Esophagus mucosa (tissue), 1 donor: ENCODE measurements at regions not wholly inside any gene's neighbourhood (a gene's known extent, or its start where the extent isn't known, plus 50 kb on each side); places are given as distances from the start of the nearest gene placed in this dataset.
"Not testable (repeated sequence)": the region's sequence is repeated elsewhere in the genome, so short reads cannot be mapped to it uniquely, and the experiment has no call there.

Source experiments
- ATAC-seq: fragments of 200-7000 bp; cut with Tn5 transposase; one replicate; pipeline ENCODE4 v1.9.1; 2020
- donor health status: DM: yes; HTN: yes; CAD: no.

DNA sequence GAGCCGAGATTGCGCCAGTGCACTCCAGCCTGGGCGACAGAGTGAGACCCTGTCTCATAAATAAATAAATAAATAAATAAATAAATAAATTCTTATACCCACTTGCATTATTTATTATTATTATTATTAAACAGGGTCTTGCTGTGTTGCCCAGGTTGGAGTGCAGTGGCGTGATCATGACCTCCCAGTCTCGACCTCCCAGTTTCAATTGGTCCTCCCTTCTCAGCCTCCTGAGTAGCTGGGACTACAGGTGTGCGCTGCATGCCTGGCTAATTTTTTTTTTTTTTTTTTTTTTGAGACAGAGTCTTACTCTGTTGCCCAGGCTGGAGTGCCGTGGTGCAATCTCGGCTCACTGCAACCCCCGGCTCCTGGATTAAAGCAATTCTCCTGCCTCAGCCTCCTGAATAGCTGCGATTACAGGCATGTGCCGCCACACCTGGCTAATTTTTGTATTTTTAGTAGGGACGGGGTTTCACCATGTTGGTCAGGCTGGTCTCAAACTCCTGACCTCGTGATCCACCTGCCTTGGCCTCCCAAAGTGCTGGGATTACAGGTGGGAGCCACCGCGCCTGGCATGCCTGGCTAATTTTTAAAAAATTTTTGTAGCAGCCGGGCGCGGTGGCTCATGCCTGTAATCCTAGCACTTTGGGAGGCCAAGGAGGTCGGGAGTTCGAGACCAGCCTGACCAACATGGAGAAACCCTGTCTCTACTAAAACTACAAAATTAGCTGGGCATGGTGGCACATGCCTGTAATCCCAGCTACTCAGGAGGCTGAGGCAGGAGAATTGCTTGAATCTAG lies 150.2 kb downstream of the SEC14L1 start:
- ATAC-seq = not testable (repeated sequence)

DNA sequence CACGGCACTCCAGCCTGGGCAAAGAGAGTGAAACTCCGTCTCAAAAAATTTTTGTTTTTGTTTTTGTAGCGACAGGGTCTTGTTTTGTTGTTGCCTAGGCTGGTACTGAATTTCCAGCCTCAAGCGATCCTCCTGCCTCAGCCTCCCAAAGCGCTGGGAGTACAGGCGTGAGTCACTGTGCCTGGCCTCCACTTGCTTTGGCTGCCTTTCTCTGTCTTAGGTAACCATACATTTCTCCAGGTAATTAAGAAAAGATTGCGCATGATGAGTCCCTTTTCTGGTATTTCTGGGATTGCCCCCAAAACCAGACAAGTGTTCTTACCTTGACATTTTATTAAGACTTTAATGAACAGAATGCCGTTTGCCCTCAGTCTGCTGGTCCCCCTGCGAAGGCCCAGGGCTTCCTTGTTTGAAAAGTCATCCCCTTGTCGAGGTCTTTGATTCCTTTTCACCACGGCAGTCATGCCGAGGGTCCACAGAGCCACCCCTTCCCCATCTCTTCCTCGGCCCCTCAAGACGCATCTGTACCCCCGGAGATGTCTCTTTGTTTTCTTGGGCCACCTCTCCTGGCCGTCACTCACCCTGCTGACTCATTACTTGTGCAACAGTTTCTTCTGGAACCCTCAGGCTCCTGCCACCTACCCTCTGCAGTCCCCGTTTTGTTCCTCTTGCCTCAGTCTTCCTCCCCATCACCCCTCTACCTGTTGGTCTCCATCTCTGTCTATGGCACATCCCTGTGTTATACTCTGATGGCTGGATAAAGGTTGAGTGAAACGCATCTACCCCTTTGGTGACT lies 151.0 kb downstream of the SEC14L1 start:
- no peak for ATAC-seq

DNA sequence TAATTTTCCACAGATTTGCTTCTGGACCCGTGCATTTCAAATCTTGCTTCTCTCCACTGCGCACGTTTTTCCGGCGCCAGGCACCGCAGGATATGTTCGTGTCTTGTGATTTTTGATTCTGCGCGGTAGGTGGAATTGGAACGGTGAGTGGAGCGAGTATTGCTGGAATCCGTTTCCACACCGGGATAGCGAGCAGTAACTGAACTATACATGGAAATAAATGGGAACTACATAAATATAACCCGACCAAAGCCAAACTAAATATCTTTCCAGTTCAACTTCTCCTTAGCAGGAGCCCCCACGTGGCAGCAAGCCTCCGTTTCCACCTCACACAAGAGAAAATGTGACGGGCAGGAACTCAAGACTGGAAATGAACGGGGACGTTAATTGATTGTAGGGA lies 154.0 kb downstream of the SEC14L1 start:
- ATAC-seq = no peak

GRCh38 chr17:77295241-77295853 lies 154.6 kb downstream of the SEC14L1 start:
- peak; percentile 7 for ATAC-seq

GRCh38 chr17:77296769-77297409 lies 156.1 kb downstream of the SEC14L1 start:
- ATAC-seq = no peak

DNA sequence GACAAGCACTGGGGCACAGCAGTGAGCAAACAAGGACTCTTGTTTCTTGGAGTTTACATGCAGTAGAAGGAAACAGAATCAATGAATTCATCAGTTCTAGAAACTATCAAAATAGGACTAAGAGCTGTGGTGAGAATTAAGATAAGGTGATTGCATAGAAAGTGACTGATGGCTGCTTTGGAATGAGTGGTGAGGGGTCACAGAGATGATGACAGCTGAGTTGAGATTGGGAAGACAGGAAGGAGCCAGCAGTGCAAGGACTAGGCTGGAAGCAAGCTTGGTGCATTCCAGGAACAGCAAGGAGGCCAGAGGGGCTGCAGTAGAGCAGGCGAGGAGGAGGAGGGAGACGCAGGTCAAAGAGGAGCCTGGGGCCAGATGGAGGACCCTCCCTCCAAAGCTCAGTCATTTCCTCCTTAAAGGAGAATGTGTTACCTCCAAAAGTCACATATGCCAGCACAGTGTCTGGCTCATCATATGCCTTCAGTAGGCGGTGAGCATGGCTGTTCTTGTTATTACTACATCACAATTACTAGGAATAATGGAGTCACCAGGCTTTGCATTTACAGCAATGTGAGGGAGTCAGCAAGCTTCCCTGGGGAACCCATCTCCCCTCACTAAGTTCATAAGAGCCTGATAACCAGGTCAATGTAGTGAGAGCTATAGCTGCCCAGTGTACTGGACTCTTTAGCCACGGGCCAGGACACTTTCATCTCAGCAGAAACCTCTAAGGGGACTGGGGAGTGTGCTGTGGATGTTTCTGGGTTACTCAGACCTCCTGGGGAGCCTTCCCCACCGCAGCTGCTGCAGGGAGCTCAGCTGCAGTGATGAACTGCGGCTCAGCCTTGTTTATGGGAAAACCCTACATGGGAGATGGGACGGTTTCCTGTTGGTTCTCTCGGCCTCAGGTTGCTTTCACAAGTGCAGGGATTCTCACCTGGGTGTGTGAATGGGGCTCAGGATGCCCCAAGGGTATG lies 157.2 kb downstream of the SEC14L1 start:
- no peak for ATAC-seq

DNA sequence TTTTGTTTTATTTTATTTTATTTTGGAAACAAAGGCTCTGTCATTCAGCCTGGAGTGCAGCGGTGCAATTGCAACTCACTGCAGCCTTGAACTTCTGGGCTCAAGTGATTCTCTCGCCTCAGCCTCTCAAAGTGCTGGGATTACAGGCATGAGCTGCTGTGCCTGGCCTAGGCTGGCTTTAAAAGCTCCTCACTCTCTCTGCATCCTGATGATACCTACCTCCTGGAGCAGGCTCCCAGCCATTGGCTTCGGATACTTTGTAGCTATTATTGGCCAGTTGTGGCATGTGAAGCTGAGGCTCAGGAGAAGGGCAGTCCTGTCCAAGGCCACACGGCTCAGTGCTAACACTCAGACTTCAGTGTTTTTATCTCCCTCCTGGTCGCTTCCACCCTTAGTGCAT lies 158.0 kb downstream of the SEC14L1 start:
- ATAC-seq = no peak

GRCh38 chr17:77299256-77300015 lies 158.7 kb downstream of the SEC14L1 start:
- no peak for ATAC-seq

- no peak for ATAC-seq
Measured at GRCh38 chr17:77300016-77300686, 159.4 kb downstream of the SEC14L1 start.

- no peak for ATAC-seq
Measured at GRCh38 chr17:77301694-77302266, 161.0 kb downstream of the SEC14L1 start.

DNA sequence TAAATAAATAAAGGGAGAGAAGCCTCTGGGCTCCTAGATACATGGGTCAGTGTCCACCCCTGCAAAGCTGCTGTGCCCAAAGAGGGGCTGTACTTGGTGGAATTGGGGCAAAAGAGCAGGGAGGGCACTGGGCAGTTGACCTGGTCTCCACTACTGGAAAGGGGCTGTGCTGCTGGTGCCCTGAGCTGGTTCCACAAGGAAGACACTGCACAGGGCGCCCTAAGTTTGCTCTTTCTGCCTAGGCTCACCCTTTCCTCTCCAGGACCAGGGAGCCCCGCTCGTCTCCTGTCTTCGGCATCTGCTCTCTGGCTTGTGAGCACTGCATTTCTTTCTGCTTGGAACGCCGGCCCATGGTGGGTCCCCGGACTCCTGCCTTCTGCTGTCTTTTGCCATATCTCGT lies 161.9 kb downstream of the SEC14L1 start:
- no peak for ATAC-seq

GRCh38 chr17:77303620-77304019 lies 162.9 kb downstream of the SEC14L1 start:
- no peak for ATAC-seq

DNA sequence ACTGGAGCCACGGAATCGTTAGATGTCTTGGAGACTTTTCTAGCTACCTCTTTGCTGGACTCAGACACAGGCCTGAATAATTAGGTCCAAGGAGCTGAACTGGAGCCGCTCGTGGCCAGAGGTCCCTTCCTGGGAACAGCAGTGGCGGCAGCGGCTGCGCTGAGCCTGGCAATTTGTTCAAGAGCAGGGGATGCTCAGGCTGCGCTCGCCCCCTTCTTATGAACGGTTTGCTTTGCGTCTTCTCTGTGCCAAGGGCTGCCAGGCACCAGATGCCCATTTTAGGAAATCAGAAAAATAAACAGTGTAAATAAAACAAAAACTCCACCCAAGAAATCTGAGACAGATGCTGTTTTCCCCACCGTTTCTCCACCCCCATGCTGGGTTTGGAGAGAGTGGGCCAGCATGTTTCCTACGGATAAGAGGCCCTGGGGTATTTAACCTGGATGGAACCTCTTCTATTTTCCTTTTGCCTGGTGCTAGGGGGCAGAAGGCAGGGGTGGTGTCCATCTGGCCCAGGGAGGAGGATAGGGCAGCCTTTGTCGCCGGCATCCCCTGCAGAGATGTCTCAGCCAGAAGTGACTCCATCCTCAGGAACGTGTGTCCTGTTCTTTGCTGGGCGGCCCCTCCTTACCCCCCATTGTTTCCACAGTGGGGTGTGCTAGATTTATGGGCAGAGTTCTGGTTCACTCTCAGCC lies 163.4 kb downstream of the SEC14L1 start:
- no peak for ATAC-seq

DNA sequence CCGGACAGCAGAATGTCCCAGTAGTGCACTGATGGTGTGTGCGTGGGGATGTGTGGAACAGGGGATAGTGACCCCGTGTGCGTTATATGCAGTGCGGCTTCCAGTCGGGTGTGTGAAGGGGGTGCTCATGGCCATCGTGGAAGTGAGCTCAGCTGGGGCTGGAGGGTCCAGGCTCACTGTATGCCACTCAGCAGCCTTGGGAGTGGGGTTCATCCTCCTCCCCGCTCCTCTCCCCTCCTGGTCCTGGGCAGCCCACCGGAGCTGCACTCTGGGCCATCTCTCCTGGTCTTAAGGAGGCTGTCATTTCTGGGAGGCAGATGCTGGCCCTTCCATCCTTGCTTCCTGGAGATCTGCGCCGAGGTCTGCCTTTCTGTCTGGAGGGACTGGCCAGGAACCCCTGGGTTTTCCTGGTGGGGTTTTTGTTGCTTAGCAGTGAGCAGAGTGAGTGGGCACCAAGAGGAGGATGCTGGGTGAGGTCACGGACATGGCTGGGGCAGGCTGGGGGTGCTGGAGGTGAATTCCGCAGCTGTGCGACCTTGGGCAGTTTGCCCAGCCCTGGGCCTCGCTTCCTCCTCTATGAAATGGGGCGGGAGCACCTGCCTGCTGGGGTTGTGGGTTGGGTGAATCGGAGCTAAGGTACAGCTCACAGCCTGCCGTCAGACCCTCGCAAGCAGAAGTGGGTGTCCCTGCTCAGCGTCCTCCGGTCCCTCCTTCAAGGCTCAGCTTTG lies 164.1 kb downstream of the SEC14L1 start:
- no peak for ATAC-seq

DNA sequence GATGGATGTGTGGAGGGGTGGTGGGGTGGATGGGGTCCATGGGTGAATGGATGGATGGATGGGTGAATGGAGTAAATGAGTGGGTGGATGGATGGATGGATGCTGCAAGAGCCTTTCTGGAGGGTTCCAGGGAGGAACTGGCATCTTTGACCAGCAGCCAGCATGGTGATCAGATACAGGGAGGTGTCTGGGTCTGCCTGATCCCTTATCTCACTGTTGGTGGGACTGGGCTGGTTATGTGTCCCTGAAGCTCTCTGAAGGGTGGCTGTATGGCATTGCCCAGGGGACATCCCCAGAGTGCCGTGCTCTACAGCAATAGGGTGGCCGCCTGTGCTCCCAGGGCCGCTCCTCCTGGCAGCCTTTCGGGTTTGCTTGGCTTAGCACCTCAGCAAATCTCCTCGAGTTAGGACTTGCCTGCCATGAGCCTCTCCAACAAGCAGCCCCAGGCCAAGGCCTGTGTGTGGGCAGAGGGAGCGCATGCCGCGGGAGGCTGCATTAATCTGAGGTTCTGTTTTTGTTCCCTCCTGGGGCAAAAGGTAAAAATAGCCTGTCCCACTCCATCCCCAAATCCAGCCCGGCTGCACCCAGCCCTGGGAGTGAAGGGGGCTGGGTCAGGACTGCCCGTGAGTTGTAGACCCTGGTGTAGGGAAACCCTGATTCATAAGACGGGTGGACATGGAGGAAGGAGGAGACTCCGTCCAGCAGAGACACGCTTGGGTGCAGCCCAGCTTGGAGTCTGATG lies 165.4 kb downstream of the SEC14L1 start:
- peak; percentile 85 for ATAC-seq

DNA sequence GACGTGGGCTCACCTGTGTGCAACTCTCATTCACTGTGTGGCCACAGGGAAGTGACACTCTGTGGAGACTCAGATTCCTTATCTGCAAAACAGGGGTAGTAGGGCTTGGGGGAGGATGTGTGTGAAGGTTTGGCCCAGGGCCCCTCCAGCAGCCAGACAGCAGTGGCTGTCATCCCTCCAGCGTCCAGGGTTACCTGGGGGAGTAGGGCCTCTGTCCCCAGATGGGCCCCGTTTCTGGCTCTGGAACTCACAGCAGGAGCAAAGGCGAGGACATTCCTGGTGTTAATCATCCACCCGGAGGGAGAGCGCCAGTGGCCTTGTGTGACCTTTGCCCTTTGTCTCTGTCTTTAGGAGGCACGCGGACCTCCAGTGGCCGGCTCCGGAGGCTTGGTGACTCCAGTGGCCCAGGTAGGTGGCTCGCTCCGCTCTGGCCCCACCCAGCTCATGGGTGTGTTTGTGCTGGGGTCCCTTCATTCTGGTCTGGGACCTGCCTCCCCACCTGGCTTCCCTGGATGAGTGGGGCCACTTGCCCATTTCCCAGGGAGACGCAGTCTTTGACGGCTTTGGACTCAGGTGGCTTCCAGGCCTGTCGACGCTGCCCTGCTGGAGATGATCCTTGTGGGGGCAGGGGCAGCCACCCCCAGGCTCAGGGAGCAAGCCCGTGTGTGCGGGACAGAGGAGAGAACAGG lies 166.2 kb downstream of the SEC14L1 start:
- ATAC-seq = peak; percentile 1

GRCh38 chr17:77307479-77308198 lies 166.9 kb downstream of the SEC14L1 start:
- ATAC-seq = no peak
